GM21576 (cell line): ENCODE measurements at regions not wholly inside any gene's neighbourhood (a gene's known extent, or its start where the extent isn't known, plus 50 kb on each side); places are given as distances from the start of the nearest gene placed in this dataset.
"Not testable (repeated sequence)": the region's sequence is repeated elsewhere in the genome, so short reads cannot be mapped to it uniquely, and the experiment has no call there.

Experiments
- ATAC-seq: cut with Tn5 transposase; IDR thresholded peaks from one replicate; pipeline ENCODE4 v1.9.1; 2021; ENCODE audit warnings: mild to moderate bottlenecking, moderate library complexity; ENCODE audit not compliant: unreplicated experiment

DNA sequence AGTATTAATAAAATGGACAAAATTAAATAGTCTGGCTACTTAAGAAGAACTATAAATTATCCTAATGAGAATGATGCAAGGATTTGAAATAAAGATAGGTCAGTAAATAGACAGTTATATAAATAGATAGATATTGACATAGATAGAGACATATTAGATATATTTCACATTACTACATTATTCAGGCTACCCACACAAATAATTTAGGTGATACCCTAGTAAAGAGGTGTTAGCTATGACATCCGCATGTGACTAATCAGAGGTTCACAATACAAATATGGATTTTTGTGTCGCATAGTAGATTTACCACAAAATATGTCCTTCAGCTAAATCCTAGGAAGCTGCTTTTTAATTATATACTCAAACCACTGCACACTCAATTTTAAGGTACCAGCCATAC, 729.0 kb upstream of the ANO3 start:
- no peak for ATAC-seq

DNA sequence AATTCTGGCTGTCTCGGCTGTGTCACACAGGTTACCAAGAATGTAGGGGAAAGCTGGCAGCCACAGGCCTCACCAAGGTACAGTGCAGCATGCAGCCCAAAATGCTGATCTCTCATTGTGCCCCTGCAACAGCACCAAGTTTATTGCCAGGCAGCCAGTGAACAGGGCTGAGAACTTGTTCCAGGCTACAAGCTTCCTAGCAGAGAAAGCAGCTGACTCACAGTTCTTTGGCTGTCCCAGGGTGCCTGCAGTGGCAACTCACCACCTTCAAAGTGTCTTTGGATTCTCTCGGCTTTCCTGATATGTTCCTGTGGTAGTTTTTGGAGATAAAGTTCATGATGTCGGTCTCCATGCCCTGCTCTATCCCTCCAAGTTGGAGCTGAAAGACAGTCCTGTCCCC, 719.1 kb upstream of the ANO3 start:
- no peak for ATAC-seq

DNA sequence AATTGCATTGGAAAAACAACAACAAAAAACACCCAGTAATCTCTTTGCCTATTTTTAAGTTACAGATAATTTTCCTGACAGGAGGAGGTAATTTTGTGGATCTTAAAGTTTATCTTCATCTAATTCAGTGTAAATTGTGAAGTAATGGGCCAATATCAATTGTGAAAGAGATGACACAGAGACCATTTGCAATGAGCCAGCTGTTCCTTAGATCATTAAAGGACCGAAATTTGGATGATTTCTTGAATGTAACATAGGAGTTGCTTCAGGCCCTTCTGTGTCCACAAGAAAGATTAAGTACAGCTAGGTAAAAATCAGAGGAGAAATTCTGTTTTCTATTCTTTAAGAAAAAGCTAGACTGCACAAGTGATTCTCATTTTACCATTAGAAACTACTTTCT, 718.5 kb upstream of the ANO3 start:
- ATAC-seq = no peak

DNA sequence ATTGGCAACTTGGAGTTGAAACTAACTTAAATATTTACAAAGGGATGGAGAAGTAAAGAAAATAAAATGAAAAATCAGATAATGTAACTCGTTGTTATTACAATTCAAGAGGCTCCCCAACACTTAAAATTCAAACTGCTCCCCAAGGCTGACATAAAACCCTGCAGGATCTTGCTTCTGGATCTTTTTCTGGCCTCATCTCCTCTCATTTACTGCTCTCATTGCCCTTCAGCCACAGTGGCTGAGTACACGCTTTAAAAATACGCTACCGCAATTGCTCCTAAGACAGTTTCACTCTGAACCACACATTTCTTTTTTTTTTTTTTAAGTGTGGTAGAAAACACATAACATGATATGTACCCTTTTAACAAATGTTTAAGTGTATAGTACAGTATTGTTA, 718.1 kb upstream of the ANO3 start:
- ATAC-seq = no peak

DNA sequence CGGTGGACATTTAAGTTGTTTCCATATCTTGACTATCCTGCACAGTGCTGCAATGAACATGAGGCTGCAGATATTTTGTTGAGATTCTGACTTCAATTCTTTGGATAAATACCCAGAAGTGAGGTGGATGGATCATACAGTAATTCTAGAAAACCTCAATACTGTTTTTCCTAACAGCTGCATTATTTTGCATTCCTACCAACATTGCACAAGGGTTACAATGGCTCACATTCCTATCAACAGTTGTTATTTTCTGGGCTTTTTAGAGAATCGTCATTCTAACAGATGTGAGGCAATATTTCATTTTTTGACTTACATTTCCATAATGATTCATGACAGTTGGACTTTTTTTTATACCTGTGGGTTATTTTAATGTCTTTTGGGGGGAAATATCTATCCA, 716.9 kb upstream of the ANO3 start:
- no peak for ATAC-seq

DNA sequence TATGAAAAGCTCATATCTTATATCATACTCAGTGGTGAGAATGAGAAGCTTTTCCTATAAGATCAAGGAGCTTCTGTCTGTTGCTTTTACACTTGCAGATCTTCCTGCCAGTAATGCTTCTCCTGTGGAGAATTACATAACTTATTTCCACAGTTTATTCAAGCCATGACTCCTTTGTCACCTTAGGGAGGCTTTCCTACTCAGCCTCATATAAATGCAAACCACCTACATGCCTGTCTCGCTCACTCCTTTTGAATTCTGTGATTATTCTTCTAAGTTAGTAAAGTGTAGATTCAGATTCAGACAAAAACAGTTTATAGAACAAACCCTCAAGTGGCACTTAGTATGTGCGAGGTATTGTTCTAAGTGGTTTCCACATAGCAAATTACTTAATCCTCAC, 716.1 kb upstream of the ANO3 start:
- ATAC-seq = no peak

DNA sequence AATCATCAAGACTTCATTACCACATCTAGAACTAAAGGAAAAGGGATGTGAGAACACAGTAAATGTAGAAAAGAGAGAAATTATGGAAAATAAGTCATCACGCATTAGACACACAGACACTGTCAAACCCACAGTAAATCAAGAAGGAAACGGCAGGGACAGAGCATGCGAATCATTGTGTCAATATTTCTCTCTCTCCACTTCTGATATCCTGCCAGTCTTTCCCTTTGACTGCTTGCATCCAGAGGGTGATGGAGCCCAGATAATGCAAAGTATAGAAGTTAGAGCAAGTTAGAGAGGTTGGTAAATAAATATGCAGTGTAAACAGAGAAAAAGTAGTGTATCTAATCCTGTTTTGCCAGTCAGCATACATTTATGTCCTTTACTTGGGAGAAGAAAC, 706.8 kb upstream of the ANO3 start:
- no peak for ATAC-seq

DNA sequence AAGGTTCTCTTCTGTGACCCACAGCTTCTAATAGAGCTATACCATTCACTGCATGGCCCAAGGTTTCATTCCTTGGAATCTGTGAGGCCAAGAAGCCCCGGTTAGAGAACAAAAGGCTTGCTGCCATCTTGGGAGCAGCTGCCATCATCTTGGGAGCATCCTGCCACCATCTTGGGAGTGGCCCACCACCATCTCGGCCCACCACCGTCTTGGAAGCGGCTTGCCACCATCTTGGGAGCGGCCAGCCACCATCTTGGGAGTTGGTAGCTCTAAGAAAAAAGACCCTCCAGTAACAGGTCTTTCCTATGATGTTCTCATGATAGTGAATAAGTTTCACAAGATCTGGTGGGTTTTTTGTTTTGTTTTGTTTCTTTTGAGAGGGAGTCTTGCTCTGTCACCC, 703.9 kb upstream of the ANO3 start:
- no peak for ATAC-seq

DNA sequence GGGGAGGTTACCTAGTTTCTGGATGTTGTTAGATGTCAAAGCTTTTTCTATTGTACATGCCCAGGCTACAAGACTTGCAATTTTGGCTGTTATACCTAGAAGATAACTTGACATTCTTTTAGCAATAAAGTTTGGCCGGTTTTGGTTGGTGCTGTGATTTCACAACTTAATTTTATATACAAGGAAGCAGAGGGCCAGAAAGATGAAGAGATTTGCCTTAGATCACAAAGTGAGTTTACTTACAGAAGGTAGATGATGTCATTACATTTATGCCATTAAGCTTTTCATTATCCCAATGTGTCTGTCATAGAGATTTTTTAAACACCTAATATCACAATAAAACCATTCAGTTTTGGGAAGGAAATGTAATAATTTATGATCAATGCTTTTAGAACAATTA, 698.7 kb upstream of the ANO3 start:
- no peak for ATAC-seq

DNA sequence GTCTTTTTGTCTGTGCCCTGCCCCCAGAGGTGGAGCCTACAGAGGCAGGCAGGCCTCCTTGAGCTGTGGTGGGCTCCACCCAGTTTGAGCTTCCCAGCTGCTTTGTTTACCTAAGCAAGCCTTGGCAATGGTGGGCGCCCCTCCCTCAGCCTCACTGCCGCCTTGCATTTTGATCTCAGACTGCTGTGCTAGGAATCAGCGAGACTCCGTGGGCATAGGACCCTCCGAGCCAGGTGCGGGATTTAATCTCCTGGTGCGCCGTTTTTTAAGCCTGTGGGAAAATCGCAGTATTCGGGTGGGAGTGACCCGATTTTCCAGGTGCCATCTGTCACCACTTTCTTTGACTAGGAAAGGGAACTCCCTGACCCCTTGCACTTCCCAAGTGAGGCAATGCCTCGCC, 682.7 kb upstream of the ANO3 start:
- ATAC-seq = not testable (repeated sequence)

DNA sequence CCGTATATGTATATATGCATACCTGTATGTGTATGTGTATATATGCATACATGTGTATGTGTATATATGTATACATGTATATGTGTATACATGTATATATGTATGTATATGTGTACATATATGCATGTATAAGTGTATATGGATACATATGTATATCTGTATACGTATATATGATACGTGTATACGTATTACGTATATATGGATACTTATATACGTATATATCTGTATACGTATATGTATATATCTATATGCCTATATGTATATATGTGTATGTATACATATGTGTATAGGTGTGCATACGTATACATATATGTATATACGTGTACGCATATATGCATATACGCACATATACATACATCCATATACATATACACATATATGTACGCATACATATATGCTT, 681.6 kb upstream of the ANO3 start:
- no peak for ATAC-seq

DNA sequence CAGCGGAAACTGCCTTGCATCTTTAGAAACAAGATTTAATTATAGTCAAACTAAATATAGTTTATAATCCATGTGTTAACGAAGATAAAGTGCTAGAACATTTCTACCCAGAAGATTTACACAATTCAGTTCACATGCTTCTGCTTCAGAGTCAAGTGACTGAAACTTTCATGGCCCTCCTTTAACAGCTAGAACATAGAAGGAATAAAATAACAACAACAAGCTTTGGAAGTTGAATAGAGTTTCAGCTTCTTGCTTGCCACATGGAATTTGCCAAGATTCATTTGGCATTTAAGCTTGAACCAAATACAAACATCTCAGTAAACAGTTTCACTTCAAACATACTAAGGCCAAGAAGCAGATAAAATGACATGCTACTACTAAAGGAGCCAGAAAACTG, 676.3 kb upstream of the ANO3 start:
- no peak for ATAC-seq

DNA sequence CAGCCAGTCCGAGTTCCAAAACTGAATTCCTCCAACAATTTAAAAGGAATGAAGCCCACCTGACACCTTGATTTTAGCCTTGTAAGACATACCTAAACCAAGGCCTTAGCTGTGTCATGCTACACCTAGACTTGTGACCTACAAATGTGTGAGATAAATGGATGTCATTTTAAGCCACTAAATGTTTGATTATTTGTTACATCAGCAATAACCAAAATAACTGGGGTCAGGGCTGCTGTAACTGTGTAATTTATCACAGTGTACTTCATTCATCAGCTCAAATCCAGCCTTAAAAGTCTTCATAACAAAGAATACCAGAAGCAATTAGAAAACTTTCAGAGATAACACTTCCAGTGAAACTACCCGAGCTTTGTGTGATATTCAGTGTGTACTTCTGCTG, 673.0 kb upstream of the ANO3 start:
- ATAC-seq = no peak

DNA sequence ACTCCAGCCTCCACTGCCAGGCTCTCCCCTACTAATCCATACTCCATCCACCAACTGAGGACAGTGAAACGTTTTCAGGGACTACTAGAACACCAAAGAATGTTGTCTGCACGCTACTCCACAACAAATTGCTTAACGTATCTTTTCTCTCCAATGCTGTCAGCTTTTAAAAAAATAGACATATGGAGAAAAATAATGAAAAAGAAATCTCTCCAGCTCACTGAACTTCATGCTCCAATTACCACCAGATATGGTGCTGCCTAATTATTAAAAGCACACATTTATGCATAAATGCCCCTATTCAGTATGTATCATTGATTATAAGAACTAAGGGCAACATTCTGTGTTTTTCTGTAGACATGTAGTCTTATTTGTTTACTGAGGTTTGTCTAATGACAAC, 672.2 kb upstream of the ANO3 start:
- no peak for ATAC-seq

DNA sequence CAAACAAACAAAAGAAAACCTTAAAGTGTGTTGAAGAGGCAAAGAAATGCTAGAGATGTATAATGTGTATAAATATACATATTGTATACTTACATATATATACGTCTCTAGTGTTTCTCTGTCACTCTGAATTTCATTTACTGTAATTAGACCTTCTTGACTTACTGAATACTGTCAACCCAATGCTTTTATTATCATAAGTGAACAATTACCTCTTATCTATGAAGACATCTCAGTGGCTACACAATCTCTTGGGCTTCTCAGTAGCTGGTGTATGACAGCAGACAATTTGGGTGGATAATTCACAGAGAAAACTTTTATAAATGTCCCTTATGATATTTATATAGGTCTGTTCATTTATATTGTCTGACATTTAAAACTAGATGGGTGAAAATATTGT, 664.1 kb upstream of the ANO3 start:
- ATAC-seq = no peak

DNA sequence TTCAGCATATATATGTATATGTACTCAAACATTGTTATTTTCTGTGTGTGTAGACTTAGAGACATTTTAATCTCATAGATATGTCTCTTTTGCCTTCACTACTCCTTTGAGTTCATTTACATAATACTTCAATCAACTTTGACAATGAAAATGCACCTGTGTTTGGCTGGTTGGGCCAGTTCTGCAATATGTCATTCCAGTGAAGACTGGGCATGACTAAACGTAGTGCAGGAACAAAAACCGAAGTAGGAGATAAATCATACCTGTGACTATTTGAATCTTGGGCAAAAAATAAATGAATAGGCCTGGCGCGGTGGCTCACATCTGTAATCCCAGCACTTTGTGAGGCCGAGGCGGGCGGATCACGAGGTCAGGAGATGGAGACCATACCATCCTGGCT, 640.0 kb upstream of the ANO3 start:
- ATAC-seq = no peak

DNA sequence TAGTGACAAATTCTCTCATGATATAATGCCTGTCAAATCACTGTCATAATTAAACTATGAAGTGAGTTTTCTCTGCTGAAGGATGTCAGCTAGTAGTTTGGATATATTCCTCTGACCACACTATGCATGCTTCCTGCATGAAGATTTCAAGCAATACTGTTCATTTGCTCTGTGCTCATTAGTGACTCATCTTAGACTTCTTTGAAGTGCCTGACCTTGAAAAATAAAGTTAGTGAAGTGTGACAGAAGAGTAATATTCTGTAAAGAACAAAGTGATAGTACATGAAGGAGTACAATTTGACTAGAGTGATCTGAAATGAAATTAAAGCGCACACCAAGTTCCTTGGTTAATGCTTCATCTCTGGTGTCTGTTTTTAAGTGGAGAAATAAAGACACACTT, 629.5 kb upstream of the ANO3 start:
- ATAC-seq = no peak

DNA sequence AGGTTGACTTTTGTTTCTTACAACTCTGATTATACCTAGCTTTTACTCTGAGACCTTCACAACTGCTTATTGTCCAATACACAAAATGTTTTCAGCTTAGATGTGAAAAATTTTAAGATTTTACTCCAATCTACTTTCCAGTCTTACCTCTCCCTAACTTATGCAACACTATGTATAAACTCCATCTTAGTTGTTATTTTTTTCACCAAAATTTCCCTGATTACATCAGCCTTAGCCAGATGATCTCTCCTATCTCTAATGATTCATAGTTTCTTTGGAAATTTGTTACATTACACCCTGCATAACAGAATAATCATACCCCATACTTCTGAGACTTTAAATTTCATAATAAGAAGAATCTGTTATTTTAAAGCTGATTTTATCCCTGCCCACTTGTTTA, 621.0 kb upstream of the ANO3 start:
- ATAC-seq = no peak

DNA sequence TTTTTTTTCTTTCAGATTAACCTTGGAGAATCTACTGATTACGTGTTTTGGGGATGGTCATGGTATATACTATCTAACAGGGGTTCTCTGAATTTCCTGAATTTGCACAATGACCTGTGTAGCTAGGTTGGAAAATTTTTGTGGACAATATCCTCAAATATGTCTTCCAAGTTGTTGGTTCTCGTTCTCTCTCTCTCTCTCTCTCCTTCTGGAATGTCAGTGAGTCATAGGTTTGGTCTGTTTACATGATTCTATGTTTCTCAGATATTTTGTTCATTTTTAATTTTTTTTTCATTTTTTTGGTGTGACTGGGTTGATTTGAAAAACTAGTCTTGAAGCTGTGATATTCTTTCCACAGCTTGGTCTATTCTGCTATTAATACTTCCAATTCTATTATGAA, 604.0 kb upstream of the ANO3 start:
- no peak for ATAC-seq

DNA sequence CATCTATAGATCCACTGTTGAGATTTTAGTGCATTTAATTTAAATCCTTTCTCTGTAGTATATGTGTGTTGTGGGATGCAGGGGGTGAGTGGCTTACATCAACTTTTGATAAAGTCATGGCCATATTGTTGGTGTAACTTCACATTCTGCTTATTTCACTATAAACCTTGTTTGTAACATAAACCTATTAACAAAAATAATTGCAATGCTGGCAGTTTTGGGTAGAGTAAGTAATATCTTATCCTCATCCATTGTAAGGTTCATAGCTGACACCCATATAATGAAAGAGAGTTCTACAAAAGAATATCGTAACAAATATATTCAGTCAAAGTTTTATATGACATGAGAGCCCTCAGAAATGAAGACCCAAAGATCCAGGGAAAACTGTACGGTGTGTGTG, 601.7 kb upstream of the ANO3 start:
- no peak for ATAC-seq

DNA sequence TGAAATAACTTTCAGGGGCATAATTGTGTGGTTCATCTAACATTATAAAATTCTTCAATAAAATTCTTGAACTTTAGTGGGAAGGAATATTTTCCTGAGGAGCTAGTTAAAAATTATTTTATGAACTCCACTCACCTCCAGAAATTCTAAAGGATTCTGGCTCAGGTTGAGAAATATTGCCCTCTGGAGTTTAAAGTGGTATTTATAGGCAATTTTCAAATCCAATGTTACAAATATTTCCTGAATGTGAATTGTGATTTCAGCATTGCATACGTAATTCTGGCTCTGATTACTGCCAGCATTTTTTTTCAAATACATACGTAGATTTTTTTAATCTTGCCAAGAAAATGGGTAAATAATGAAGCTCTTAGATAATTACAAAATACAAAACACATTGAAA, 598.2 kb upstream of the ANO3 start:
- ATAC-seq = no peak

DNA sequence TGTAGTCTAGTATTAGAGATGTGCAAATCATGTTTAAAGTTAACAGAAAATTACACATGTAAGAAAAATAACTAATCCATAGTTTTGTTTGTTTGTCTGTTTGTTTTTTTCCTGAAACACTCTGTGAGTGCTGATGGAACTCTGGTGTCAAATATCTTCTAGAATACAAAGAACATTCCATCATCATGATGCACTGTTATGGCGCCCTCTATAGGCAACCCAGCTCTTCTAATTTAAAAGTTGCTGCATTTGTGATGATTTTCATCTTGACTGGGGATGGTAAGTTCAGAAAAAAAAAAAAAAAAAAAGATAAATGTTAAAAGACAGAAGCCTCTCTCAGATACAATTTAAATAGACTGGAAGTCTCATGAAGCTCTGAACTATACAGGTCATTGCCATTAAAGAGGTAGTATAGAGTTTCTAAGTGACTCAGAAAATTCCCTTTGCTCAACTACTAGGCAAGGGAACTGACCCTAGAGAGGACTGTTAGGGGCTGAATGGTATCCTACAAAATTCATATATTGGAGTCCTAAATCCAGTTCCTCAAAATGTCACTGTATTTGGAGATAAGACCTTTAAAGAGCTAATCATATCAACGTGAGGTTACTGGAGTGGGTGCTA, 597.2 kb upstream of the ANO3 start:
- no peak for ATAC-seq

DNA sequence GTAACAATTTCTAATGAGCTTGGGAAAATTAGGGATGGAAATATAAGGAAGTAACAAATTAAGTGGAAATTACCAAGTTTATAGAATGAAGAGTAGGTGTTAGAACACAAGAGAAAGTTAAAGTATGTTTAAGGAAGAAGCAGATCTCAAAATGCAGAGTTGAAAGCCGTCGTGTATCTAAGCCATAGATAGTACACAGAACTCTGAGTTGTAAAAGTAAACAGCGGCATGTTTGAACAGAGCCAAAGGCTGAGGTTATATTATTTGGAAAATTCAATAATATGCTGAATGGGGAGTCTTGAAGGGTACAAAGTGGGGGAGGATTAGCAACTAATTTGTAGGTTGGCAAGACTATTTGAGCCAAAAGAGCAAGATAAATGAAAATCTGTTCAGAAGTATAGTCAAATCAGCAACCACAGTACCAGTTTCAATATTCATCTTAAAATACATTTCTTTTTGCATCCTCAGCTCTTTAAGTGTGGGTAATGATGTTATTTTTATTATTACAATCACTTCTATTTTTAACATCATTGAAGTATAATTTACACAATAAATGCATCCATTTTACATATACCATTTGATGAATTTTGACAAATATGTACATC, 594.8 kb upstream of the ANO3 start:
- ATAC-seq = no peak
